HCT116 (cell line): ENCODE measurements at regions not wholly inside any gene's neighbourhood (a gene's known extent, or its start where the extent isn't known, plus 50 kb on each side); places are given as distances from the start of the nearest gene placed in this dataset.

Source experiments
- ATAC-seq: fragments of 200-7000 bp; cut with Tn5 transposase; 2 replicates; pipeline ENCODE4 v1.9.1; 2020; ENCODE audit warnings: mild to moderate bottlenecking, moderate library complexity
- BruUV-seq: library from RNA; stranded (reverse); fragments of 400-500 nt; replicated peaks from 2 replicates; lab custom pipeline; 2021; lab: Mats Ljungman, UMichigan
- CTCF ChIA-PET: fragments of 300-600 bp; sonication (Branson Sonifier 250); formaldehyde crosslinking; loops from one replicate; lab custom pipeline; 2021; ENCODE audit warnings: antibody characterized with exemption; lab: Charles Lee
- POLR2A ChIA-PET: fragments of 300-600, 350-600 bp; sonication (Branson Sonifier 250); formaldehyde crosslinking; loops from one replicate; lab custom pipeline; 2021; ENCODE audit warnings: antibody characterized with exemption; lab: Charles Lee
- RAD21 ChIA-PET, 2 experiments: fragments of 300-600 bp; sonication (Branson Sonifier 250); formaldehyde crosslinking; loops; one replicate each; lab custom pipeline; 2023; ENCODE audit warnings: low total read pairs in 2 of 2; ENCODE audit not compliant: uncharacterized antibody in 2 of 2, unreplicated experiment in 2 of 2, low non-redundant PET in 1 of 2; lab: Charles Lee
- DNase-seq: peaks from one replicate; pipeline ENCODE4 v3.0.0-alpha.2; 2010; ENCODE audit warnings: low read depth, low spot score
- H2AFZ ChIP-seq: fragments of 200-600 bp; shearing (Covaris generic), sonication (generic); 2 replicates; pipeline ENCODE4 v1.6.1; 2017; ENCODE audit warnings: low read depth, mixed run types, mixed read lengths, antibody characterized with exemption, low read length; ENCODE audit not compliant: poor library complexity, severe bottlenecking
- H3K27ac ChIP-seq: 2 replicates; pipeline ENCODE4 v1.5.1; 2012; ENCODE audit warnings: low read depth, low read length
- H3K27me3 ChIP-seq: fragments of 200-600 bp; sonication (generic); 2 replicates; pipeline ENCODE4 v1.6.1; 2016; ENCODE audit warnings: mixed run types, low read length, mixed read lengths; ENCODE audit not compliant: insufficient read depth
- H3K36me3 ChIP-seq, 2 experiments: fragments of 200-500 bp in 1 of 2; fragments of 200-600 bp in 1 of 2; sonication (Bioruptor generic) in 1 of 2; sonication (generic) in 1 of 2; 2 replicates each; pipeline versions ENCODE4 v1.5.1 to v1.6.1; 2014 to 2016; ENCODE audit warnings: low read length in 2 of 2, inconsistent platforms in 1 of 2, mixed read lengths in 1 of 2, mixed run types in 1 of 2; ENCODE audit not compliant: insufficient read depth in 2 of 2, control insufficient read depth in 1 of 2
- H3K4me1 ChIP-seq, 2 experiments: fragments of 200-600 bp in 1 of 2; sonication (generic) in 1 of 2; 2 replicates each; pipeline versions ENCODE4 v1.5.1 to v1.6.1; 2012 to 2017; ENCODE audit warnings: low read length in 2 of 2, inconsistent platforms in 1 of 2, mild to moderate bottlenecking in 1 of 2, mixed read lengths in 1 of 2, mixed run types in 1 of 2, moderate library complexity in 1 of 2; ENCODE audit not compliant: insufficient read depth in 2 of 2, control insufficient read depth in 1 of 2
- H3K4me2 ChIP-seq: fragments of 200-600 bp; sonication (generic); 2 replicates; pipeline ENCODE4 v1.6.1; 2017; ENCODE audit warnings: mixed run types, low read length, mixed read lengths
- H3K4me3 ChIP-seq, 2 experiments: fragments of 200-600 bp in 1 of 2; sonication (generic) in 1 of 2; replicated peaks in 1 of 2; 2 replicates each; pipeline ENCODE4 v1.5.1; 2011 to 2016; ENCODE audit warnings: low read length in 2 of 2, control low read depth in 1 of 2, low read depth in 1 of 2, mild to moderate bottlenecking in 1 of 2, mixed read lengths in 1 of 2, mixed run types in 1 of 2
- H3K79me2 ChIP-seq: fragments of 200-600 bp; sonication (generic); 2 replicates; pipeline ENCODE4 v1.6.1; 2017; ENCODE audit warnings: mild to moderate bottlenecking, mixed run types, low read length, moderate library complexity, mixed read lengths; ENCODE audit not compliant: insufficient read depth
- H3K9ac ChIP-seq: fragments of 200-600 bp; sonication (generic); 2 replicates; pipeline ENCODE4 v1.6.1; 2016; ENCODE audit warnings: low read length, mixed read lengths
- H3K9me2 ChIP-seq: fragments of 200-600 bp; sonication (generic), shearing (Covaris generic); 2 replicates; pipeline ENCODE4 v1.6.1; 2017; ENCODE audit warnings: mixed run types, mild to moderate bottlenecking, moderate library complexity; ENCODE audit not compliant: insufficient read depth
- H3K9me3 ChIP-seq, 2 experiments: fragments of 200-500 bp in 1 of 2; fragments of 200-600 bp in 1 of 2; sonication (Bioruptor generic) in 1 of 2; sonication (generic) in 1 of 2; 2 replicates each; pipeline ENCODE4 v1.6.1; 2014 to 2017; ENCODE audit warnings: low read length in 2 of 2, mixed read lengths in 2 of 2, inconsistent platforms in 1 of 2, low read depth in 1 of 2, mild to moderate bottlenecking in 1 of 2, mixed run types in 1 of 2, moderate library complexity in 1 of 2; ENCODE audit not compliant: control insufficient read depth in 1 of 2, insufficient read depth in 1 of 2
- H4K20me1 ChIP-seq: fragments of 200-600 bp; sonication (generic), shearing (Covaris generic); 2 replicates; pipeline ENCODE4 v1.6.1; 2017; ENCODE audit warnings: mixed run types, mild to moderate bottlenecking, moderate library complexity; ENCODE audit not compliant: insufficient read depth
- ATF3 ChIP-seq: IDR thresholded peaks from 2 replicates; pipeline ENCODE4 v1.6.1; 2012
- CEBPB ChIP-seq: IDR thresholded peaks from 2 replicates; pipeline ENCODE4 v1.6.1; 2012; ENCODE audit warnings: low read depth
- CTCF ChIP-seq, 3 experiments: fragments of 200-600 bp in 1 of 3; sonication (generic) in 1 of 3; IDR thresholded peaks in 2 of 3; conservative IDR thresholded peaks in 1 of 3; 2 replicates each; pipeline ENCODE4 v1.5.1; 2012 to 2017; ENCODE audit warnings: low read depth in 2 of 3, low read length in 2 of 3, antibody characterized with exemption in 1 of 3, borderline replicate concordance in 1 of 3, control low read depth in 1 of 3, mild to moderate bottlenecking in 1 of 3, mixed read lengths in 1 of 3, mixed run types in 1 of 3, moderate library complexity in 1 of 3; ENCODE audit not compliant: insufficient read depth in 1 of 3
- EGR1 ChIP-seq: IDR thresholded peaks from 2 replicates; pipeline ENCODE4 v1.6.1; 2012; ENCODE audit warnings: low read depth
- ELF1 ChIP-seq: IDR thresholded peaks from 2 replicates; pipeline ENCODE4 v1.6.1; 2012; ENCODE audit warnings: low read depth, borderline replicate concordance
- EZH2 ChIP-seq: fragments of 200-600 bp; sonication (generic); IDR thresholded peaks from 2 replicates; pipeline ENCODE4 v1.6.1; 2017; ENCODE audit warnings: antibody characterized with exemption, mixed run types
- EZH2phosphoT487 ChIP-seq: fragments of 200-600 bp; IDR thresholded peaks from 2 replicates; pipeline ENCODE4 v1.6.1; 2018; ENCODE audit warnings: antibody characterized with exemption, borderline replicate concordance
- FOSL1 ChIP-seq: IDR thresholded peaks from 2 replicates; pipeline ENCODE4 v1.6.1; 2012; ENCODE audit warnings: low read depth
- JUND ChIP-seq: IDR thresholded peaks from 2 replicates; pipeline ENCODE4 v1.6.1; 2012
- POLR2AphosphoS5 ChIP-seq: IDR thresholded peaks from 2 replicates; pipeline ENCODE4 v1.6.1; 2011; ENCODE audit warnings: mild to moderate bottlenecking, low read depth, low read length, moderate library complexity
- RAD21 ChIP-seq: IDR thresholded peaks from 2 replicates; pipeline ENCODE4 v1.6.1; 2012; ENCODE audit warnings: low read depth, mild to moderate bottlenecking
- REST ChIP-seq: IDR thresholded peaks from 2 replicates; pipeline ENCODE4 v1.6.1; 2012; ENCODE audit warnings: low read depth
- SIN3A ChIP-seq: IDR thresholded peaks from 2 replicates; pipeline ENCODE4 v1.6.1; 2012; ENCODE audit warnings: low read depth
- SP1 ChIP-seq: IDR thresholded peaks from 2 replicates; pipeline ENCODE4 v1.6.1; 2012; ENCODE audit warnings: low read depth
- TCF7L2 ChIP-seq: IDR thresholded peaks from 2 replicates; pipeline ENCODE4 v1.7.0; 2011; ENCODE audit warnings: borderline replicate concordance, inconsistent platforms; ENCODE audit not compliant: insufficient read depth, insufficient read length; ENCODE audit errors: extremely low read depth
- YY1 ChIP-seq: IDR thresholded peaks from 2 replicates; pipeline ENCODE4 v1.6.1; 2011; ENCODE audit warnings: low read length, low read depth, moderate library complexity, mild to moderate bottlenecking; ENCODE audit not compliant: insufficient replicate concordance; ENCODE audit errors: extremely low read depth
- ZBTB33 ChIP-seq: IDR thresholded peaks from 2 replicates; pipeline ENCODE4 v1.6.1; 2011; ENCODE audit warnings: mild to moderate bottlenecking, low read length, moderate library complexity; ENCODE audit not compliant: insufficient replicate concordance; ENCODE audit errors: extremely low read depth
- ZFX ChIP-seq: fragments of 450-650 bp; IDR thresholded peaks from 2 replicates; pipeline ENCODE4 v1.6.1; 2017
- ZNF274 ChIP-seq: fragments of 200-500 bp; sonication (Bioruptor generic); IDR thresholded peaks from 2 replicates; pipeline ENCODE4 v1.6.1; 2014; ENCODE audit warnings: mild to moderate bottlenecking, low read depth, low read length, inconsistent platforms
- intact Hi-C: fragments of 100-400 bp; cut with micrococcal nuclease; formaldehyde crosslinking; loops from 2 replicates; pipeline ENCODE4 v1.10.0; 2022

- Histone ChIP-seq H3K27ac (no peak overlapping the region), H3K9ac (no peak overlapping the region)
- ATAC-seq: no peak
- CTCF ChIA-PET: no interaction called here
- TF ChIP-seq CTCF (IDR thresholded peaks at IDR 0.05 in 2 of 3, conservative IDR thresholded peaks at IDR 0.05 in 1 of 3; ENCODE audit: borderline replicate concordance in 1 of 3, insufficient read depth in 1 of 3, low read depth in 2 of 3, low read length in 2 of 3) (no peak), SIN3A (no peak), ZFX (no peak), JUND (no peak), FOSL1 (no peak), CEBPB (no peak), YY1 (no peak), POLR2AphosphoS5 (no peak), RAD21 (no peak), ATF3 (no peak), SP1 (no peak), REST (no peak), ZBTB33 (no peak), EGR1 (no peak), TCF7L2 (no peak), ELF1 (no peak), ZNF274 (no peak), EZH2phosphoT487 (no peak), EZH2 (no peak)
- TF ChIP-seq, all 23 proteins: peak for 0
- intact Hi-C loops: no loop called here
- Histone ChIP-seq H3K4me3 (no peak overlapping the region), H3K9me2 (no peaks in the 10 kb centered on the region), H3K27me3 (no peaks in the 10 kb centered on the region), H2AFZ (no peak overlapping the region), H3K9me3 (no peaks in the 10 kb centered on the region), H4K20me1 (no peaks in the 10 kb centered on the region), H3K4me2 (no peak overlapping the region), H3K79me2 (no peaks in the 10 kb centered on the region), H3K4me1 (no peaks in the 10 kb centered on the region), H3K36me3 (no peaks in the 10 kb centered on the region)
- no peak for DNase-seq
- RAD21 ChIA-PET: no interaction called here
- POLR2A ChIA-PET: no interaction called here
- no TSS peak for BruUV-seq
These were observed 254.1 kb upstream of the SATB1 start for GRCh38 chr3:18679238-18679637.
